CD4-positive, alpha-beta memory T cell (primary cell): ENCODE measurements at regions not wholly inside any gene's neighbourhood (a gene's known extent, or its start where the extent isn't known, plus 50 kb on each side); places are given as distances from the start of the nearest gene placed in this dataset.

Experiments used
- CTCF ChIA-PET: fragments of 350-600 bp; sonication (Branson Sonifier 250); formaldehyde crosslinking; loops from one replicate; lab custom pipeline; 2021; ENCODE audit warnings: inconsistent platforms; ENCODE audit not compliant: partially characterized antibody; lab: Charles Lee
- POLR2A ChIA-PET: fragments of 350-600 bp; sonication (Branson Sonifier 250); formaldehyde crosslinking; loops from one replicate; lab custom pipeline; 2021; ENCODE audit not compliant: partially characterized antibody; lab: Charles Lee
- DNase-seq, 5 donors: peaks; one replicate each; pipeline versions ENCODE4 v3.0.0 to v3.0.0-alpha.2; 2020 to 2022; ENCODE audit warnings: mixed read lengths in 1 of 5
- H3K27ac ChIP-seq: one replicate; pipeline ENCODE4 v1.7.0; 2013; ENCODE audit warnings: low read depth, low read length
- H3K27me3 ChIP-seq: 2 replicates; pipeline ENCODE4 v1.7.0; 2013; ENCODE audit warnings: mild to moderate bottlenecking, low read length, moderate library complexity; ENCODE audit not compliant: insufficient read depth
- H3K36me3 ChIP-seq: 2 replicates; pipeline ENCODE4 v1.7.0; 2013; ENCODE audit warnings: mild to moderate bottlenecking, low read length, moderate library complexity; ENCODE audit not compliant: insufficient read depth
- H3K4me1 ChIP-seq: 2 replicates; pipeline ENCODE4 v1.7.0; 2013; ENCODE audit warnings: mild to moderate bottlenecking, low read length, moderate library complexity; ENCODE audit not compliant: insufficient read depth
- H3K4me3 ChIP-seq, 2 donors: one replicate each; pipeline ENCODE4 v1.7.0; 2013; ENCODE audit warnings: low read length in 2 of 2, mild to moderate bottlenecking in 1 of 2
- H3K9me3 ChIP-seq, 2 donors: one replicate each; pipeline ENCODE4 v1.7.0; 2013; ENCODE audit warnings: low read length in 2 of 2, control low read depth in 1 of 2; ENCODE audit not compliant: control insufficient read depth in 1 of 2
- H3K27ac Mint-ChIP-seq, 7 donors: one replicate each; pipeline ENCODE4 v1.8.0; 2020 to 2021; ENCODE audit warnings: mixed read lengths in 7 of 7, mild to moderate bottlenecking in 6 of 7, inconsistent platforms in 3 of 7, moderate library complexity in 3 of 7
- H3K27me3 Mint-ChIP-seq, 2 donors: one replicate each; pipeline ENCODE4 v1.8.0; 2020 to 2021; ENCODE audit warnings: mixed read lengths in 2 of 2
- H3K36me3 Mint-ChIP-seq, 2 donors: one replicate each; pipeline ENCODE4 v1.8.0; 2020 to 2021; ENCODE audit warnings: mixed read lengths in 2 of 2, inconsistent platforms in 1 of 2, mild to moderate bottlenecking in 1 of 2
- H3K4me1 Mint-ChIP-seq, 4 donors: one replicate each; pipeline ENCODE4 v1.8.0; 2020 to 2021; ENCODE audit warnings: mixed read lengths in 4 of 4, mild to moderate bottlenecking in 1 of 4
- H3K4me3 Mint-ChIP-seq, 8 donors: one replicate each; pipeline ENCODE4 v1.8.0; 2020 to 2021; ENCODE audit warnings: mixed read lengths in 8 of 8, mild to moderate bottlenecking in 7 of 8, moderate library complexity in 6 of 8, inconsistent platforms in 3 of 8
- H3K9me3 Mint-ChIP-seq, 8 donors: one replicate each; pipeline ENCODE4 v1.8.0; 2020 to 2021; ENCODE audit warnings: mixed read lengths in 8 of 8, mild to moderate bottlenecking in 5 of 8, inconsistent platforms in 3 of 8, moderate library complexity in 1 of 8
- intact Hi-C: fragments of 100-400 bp; cut with micrococcal nuclease; formaldehyde crosslinking; loops from one replicate; pipeline ENCODE4 v1.15.1; 2023

DNA sequence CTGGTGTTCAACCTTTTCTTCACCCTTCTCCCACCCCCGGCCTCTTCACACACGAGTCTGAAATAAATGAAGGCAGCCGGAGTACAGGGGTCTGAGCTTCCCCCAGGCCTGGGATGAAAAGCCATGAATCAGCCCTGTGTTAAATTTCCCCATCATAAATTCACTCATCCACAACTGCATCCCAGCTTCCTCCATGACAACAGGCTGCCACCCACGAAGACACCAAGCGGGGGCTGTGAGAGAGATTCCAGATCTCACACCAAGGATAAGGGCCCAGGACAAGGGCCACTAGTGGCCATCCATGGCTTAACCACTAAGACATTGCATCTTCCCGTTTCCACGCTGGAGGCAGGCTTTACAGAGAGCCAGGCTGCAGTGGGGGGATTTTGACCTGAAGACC is 93.9 kb upstream of the NCOR2 start:
- Histone ChIP-seq H3K27ac (no peak overlapping the region), H3K36me3 (no peaks in the 10 kb centered on the region), H3K4me3 (no peak overlapping the region), H3K9me3 (peaks cover 0 to 2% of the 10 kb centered on the region in 2 donors), H3K4me1 (no peaks in the 10 kb centered on the region), H3K27me3 (no peaks in the 10 kb centered on the region)
- intact Hi-C loops, result no loop called here
- H3K4me1 Mint-ChIP-seq, result no peaks in the 10 kb centered on the region
- ChIA-PET POLR2A (no interaction called here), CTCF (interaction anchor here (1.0 kb wide), 1 partner anchor 8 kb away, joined by 3 read pairs; no protein-coding TSS in a partner anchor)
- no peak overlapping the region for H3K4me3 Mint-ChIP-seq
- peaks cover 0 to 25% (median 11%) of the 10 kb centered on the region in 8 donors for H3K9me3 Mint-ChIP-seq
- H3K27me3 Mint-ChIP-seq, result peaks cover 0 to 2% of the 10 kb centered on the region in 2 donors
- no peak for DNase-seq
- peaks cover 0 to 6% of the 10 kb centered on the region in 2 donors for H3K36me3 Mint-ChIP-seq
- no peak overlapping the region for H3K27ac Mint-ChIP-seq

DNA sequence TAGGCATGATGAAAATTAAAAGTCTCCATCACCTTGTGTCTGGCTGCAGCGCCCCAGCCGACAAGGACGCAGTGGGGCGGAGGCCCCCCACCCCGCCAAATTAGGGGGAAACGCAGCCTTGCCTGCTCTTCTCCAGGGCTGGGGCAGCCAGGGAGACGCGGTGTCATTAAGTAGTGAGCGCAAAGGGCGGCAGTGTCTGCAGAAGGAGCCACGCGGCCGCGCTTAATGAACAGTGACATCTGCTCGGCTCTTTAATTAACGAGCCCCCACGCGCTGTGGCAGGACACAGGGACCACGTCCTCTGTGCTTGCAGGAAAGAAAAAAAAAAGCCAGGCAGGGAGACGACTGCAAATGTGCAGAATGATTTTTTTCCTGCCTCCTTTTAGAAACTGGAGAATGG is 93.4 kb upstream of the NCOR2 start:
- H3K27ac Mint-ChIP-seq, result no peak overlapping the region
- no peaks in the 10 kb centered on the region for H3K27me3 ChIP-seq
- H3K4me3 ChIP-seq, result no peak overlapping the region
- H3K9me3 ChIP-seq, result no peaks in the 10 kb centered on the region
- H3K27ac ChIP-seq, result no peak overlapping the region
- DNase-seq, result no peak
- H3K36me3 ChIP-seq, result no peaks in the 10 kb centered on the region
- H3K9me3 Mint-ChIP-seq, result peaks cover 0 to 22% (median 7%) of the 10 kb centered on the region in 8 donors
- no peaks in the 10 kb centered on the region for H3K4me1 Mint-ChIP-seq
- CTCF ChIA-PET, result interaction anchor here (1.0 kb wide), 1 partner anchor 8 kb away, joined by 3 read pairs; no protein-coding TSS in a partner anchor
- no peak overlapping the region for H3K4me3 Mint-ChIP-seq
- peaks cover 2% of the 10 kb centered on the region in 2 donors for H3K27me3 Mint-ChIP-seq
- POLR2A ChIA-PET, result no interaction called here
- H3K4me1 ChIP-seq, result no peaks in the 10 kb centered on the region
- H3K36me3 Mint-ChIP-seq, result peaks cover 0 to 6% of the 10 kb centered on the region in 2 donors
- intact Hi-C loops, result no loop called here

DNA sequence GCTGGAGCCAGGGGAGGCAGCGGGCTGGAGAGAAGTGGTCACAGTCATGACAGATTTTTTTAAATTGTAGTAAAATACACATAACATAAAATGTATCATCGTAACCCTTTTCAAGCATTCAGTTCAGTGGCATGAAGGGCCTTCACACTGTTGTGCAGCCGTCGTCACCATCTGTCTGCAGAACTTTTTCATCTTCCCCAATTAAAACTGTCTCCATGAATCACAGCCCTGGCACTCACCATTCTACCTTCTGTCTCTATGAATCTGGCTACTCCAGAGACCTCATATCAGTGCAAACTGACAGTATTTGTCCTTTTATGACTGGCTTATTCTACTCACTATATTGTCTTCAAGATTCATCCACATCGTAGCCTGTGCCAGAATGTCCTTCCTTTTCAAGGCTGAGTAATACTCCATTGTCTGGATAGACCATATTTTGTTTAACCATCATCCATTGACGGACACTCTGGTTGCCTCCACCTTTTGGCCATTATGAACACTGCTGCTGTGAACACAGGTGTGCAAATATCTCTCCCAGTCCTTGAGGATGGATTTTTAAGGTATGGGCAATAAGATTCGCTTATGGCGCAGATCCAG is 91.5 kb upstream of the NCOR2 start:
- Histone ChIP-seq H3K27me3 (no peaks in the 10 kb centered on the region), H3K36me3 (no peaks in the 10 kb centered on the region), H3K27ac (no peak overlapping the region), H3K4me3 (no peak overlapping the region), H3K9me3 (no peaks in the 10 kb centered on the region), H3K4me1 (no peaks in the 10 kb centered on the region)
- Mint-ChIP-seq H3K36me3 (peaks cover 0 to 6% of the 10 kb centered on the region in 2 donors), H3K4me3 (no peak overlapping the region), H3K9me3 (peaks cover 0 to 10% (median 5%) of the 10 kb centered on the region in 8 donors), H3K27ac (no peak overlapping the region), H3K27me3 (peaks cover 2% of the 10 kb centered on the region in 2 donors), H3K4me1 (no peaks in the 10 kb centered on the region)
- ChIA-PET POLR2A (no interaction called here), CTCF (no interaction called here)
- intact Hi-C loops, result no loop called here
- DNase-seq, result no peak

DNA sequence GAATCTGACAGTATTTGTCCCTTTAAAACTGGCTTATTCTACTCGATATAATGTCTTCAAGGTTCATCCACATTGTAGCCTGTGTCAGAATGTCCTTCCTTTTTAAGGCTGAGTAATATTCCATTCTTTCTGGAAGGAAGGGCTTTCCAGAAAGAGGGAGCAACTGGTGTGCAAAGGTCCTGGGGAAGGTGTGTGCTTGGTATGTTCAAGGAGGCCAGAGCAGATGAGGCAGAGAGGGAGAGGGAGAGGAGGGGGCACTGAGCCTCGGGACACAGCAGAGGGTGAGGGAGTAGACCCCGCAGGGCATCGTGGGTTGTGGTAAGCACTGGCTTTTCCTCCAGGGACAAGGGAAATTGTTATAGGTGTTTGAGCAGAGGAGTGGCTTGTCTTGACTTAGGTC is 90.9 kb upstream of the NCOR2 start:
- no peak for DNase-seq
- POLR2A ChIA-PET, result no interaction called here
- no peak overlapping the region for H3K27ac Mint-ChIP-seq

DNA sequence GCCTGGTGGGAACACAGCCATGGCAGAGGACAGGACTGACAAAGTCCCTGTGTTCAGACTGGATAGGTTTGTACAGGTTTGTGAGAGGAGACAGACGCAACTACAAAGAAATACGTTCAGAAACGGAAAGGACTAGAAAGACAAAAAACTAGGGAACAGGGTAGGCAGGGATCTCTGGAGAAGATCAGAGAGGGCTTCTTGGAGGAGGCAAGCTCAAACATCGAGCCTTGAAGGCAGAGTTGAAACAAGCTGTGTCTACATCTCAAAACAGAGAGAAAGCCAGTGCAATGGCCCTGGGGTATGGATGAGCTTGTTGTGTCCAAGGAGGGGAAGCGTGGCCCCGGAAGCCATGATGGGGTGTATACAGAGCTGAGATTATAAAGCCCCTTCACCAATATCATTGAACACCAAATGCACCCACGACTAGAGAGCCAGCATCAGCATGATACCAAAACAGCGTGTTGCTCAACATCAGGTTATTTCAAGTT is 89.6 kb upstream of the NCOR2 start:
- Mint-ChIP-seq H3K27ac (peak overlapping the region in 2 of 7 donors; percentile 11 to 31), H3K4me3 (no peak overlapping the region), H3K27me3 (peaks cover 3 to 5% of the 10 kb centered on the region in 2 donors), H3K36me3 (no peaks in the 10 kb centered on the region), H3K4me1 (no peaks in the 10 kb centered on the region), H3K9me3 (no peaks in the 10 kb centered on the region)
- H3K4me3 ChIP-seq, result no peak overlapping the region
- H3K27ac ChIP-seq, result no peak overlapping the region
- ChIA-PET POLR2A (no interaction called here), CTCF (no interaction called here)
- no peaks in the 10 kb centered on the region for H3K4me1 ChIP-seq
- DNase-seq, result no peak
- no peaks in the 10 kb centered on the region for H3K36me3 ChIP-seq
- no peaks in the 10 kb centered on the region for H3K27me3 ChIP-seq
- intact Hi-C loops, result no loop called here
- H3K9me3 ChIP-seq, result no peaks in the 10 kb centered on the region

More for the DNA sequence above, 90.9 kb upstream of the NCOR2 start:
- H3K36me3 ChIP-seq, result no peaks in the 10 kb centered on the region
- H3K27me3 ChIP-seq, result no peaks in the 10 kb centered on the region
- Mint-ChIP-seq H3K4me1 (no peaks in the 10 kb centered on the region), H3K27me3 (peaks cover 2 to 4% of the 10 kb centered on the region in 2 donors), H3K36me3 (peaks cover 0 to 6% of the 10 kb centered on the region in 2 donors), H3K4me3 (no peak overlapping the region), H3K9me3 (peaks cover 0 to 7% (median 5%) of the 10 kb centered on the region in 8 donors)
- CTCF ChIA-PET, result no interaction called here
- H3K4me1 ChIP-seq, result no peaks in the 10 kb centered on the region
- intact Hi-C loops, result no loop called here
- H3K9me3 ChIP-seq, result no peaks in the 10 kb centered on the region
- H3K27ac ChIP-seq, result no peak overlapping the region
- H3K4me3 ChIP-seq, result no peak overlapping the region

DNA sequence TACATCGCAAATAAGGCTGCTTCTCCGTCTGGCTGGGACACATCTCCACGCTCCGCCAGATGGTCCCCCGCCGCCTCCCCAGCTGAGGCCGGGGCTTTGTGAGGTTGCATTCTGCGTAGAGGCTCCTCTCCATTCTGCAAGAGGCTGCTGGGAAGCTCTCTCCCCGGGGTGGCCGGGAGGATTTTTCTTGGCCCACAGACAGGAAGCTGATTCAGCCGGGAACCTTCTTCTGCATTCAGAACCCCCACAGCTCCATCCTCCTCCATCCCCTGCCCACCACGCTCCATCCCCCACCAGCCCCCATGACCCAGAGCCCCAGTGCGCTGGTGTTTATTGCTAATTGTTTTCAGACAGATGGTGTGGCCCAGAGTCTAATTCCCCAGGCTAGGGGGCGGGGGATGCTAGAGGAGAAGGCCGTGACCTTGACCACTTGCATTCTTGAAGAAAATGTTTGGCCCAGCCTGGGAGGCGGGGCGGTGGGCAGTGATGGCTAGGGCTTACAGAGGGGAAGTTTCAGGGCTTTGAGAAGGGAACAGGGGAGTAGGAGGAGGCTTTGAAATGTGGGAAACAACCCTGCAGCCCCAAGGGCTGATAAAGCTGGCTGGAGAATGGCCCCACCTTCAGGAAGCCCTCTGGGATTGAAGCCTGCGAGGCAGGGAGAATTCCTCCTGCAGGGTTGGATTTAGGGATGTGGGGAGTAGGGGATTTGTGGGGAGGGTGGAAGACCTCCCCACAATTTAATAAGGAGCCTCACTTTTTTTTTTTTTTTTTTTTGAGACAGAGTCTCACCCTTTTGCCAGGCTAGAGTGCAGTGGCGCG is 88.5 kb upstream of the NCOR2 start:
- H3K4me1 ChIP-seq, result no peaks in the 10 kb centered on the region
- DNase-seq, result no peak
- POLR2A ChIA-PET, result no interaction called here

DNA sequence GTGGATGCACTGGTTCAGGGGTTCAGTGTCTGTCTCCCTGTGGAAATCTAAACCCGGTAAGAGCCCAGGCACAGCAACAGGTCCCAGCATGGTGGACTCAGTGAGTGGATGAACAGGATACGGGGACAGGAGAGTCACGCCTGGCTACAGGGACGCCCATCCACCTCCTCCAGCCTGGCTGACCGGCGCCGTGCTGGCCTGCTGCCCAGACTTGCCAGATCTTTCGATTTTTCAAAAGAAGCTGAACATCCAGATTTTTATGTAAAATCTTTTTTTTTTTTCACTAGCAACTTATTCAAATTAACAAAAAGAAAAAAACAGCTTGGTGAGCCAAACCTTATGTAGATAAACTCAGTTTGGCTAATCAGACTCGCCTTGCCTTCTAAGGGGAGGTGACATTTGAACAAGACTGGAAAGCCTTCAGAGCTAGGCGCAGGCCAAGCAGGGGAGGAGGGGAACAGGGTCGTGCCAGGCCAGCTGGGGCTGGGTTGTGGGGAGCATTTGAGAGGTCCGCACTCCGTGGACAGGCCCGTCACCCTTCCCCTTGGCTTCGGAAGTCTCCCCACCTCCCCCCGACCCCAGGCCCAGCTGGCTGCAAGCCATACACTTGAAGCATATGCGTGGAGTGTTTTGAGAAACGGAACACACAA is 87.8 kb upstream of the NCOR2 start:
- H3K9me3 Mint-ChIP-seq, result peaks cover 0 to 3% (median 0%) of the 10 kb centered on the region in 8 donors
- peaks cover 3 to 5% of the 10 kb centered on the region in 2 donors for H3K27me3 Mint-ChIP-seq
- Histone ChIP-seq H3K4me1 (no peaks in the 10 kb centered on the region), H3K36me3 (no peaks in the 10 kb centered on the region), H3K4me3 (no peak overlapping the region), H3K27ac (no peak overlapping the region), H3K9me3 (no peaks in the 10 kb centered on the region), H3K27me3 (no peaks in the 10 kb centered on the region)
- ChIA-PET POLR2A (no interaction called here), CTCF (no interaction called here)
- H3K4me3 Mint-ChIP-seq, result no peak overlapping the region
- no peak for DNase-seq
- no peaks in the 10 kb centered on the region for H3K36me3 Mint-ChIP-seq
- intact Hi-C loops, result no loop called here
- no peaks in the 10 kb centered on the region for H3K4me1 Mint-ChIP-seq
- H3K27ac Mint-ChIP-seq, result no peak overlapping the region

More for the DNA sequence above, 88.5 kb upstream of the NCOR2 start:
- CTCF ChIA-PET, result no interaction called here
- no peak overlapping the region for H3K27ac ChIP-seq
- intact Hi-C loops, result no loop called here
- no peaks in the 10 kb centered on the region for H3K27me3 ChIP-seq
- Mint-ChIP-seq H3K4me1 (no peaks in the 10 kb centered on the region), H3K27me3 (peaks cover 3 to 5% of the 10 kb centered on the region in 2 donors), H3K36me3 (no peaks in the 10 kb centered on the region), H3K27ac (no peak overlapping the region), H3K4me3 (no peak overlapping the region), H3K9me3 (no peaks in the 10 kb centered on the region)
- no peaks in the 10 kb centered on the region for H3K9me3 ChIP-seq
- no peaks in the 10 kb centered on the region for H3K36me3 ChIP-seq
- no peak overlapping the region for H3K4me3 ChIP-seq
